Peyer's patch (tissue), 4 donors: ENCODE measurements at regions not wholly inside any gene's neighbourhood (a gene's known extent, or its start where the extent isn't known, plus 50 kb on each side); places are given as distances from the start of the nearest gene placed in this dataset.

Experiments
- CTCF ChIP-seq, 6 experiments: fragments of 450-650 bp in 4 of 6; fragments of 200-600 bp in 2 of 6; sonication (generic) in 1 of 6; IDR thresholded peaks; one replicate each; pipeline ENCODE4 v1.5.1; 2017 to 2019; ENCODE audit warnings: antibody characterized with exemption in 6 of 6, mild to moderate bottlenecking in 3 of 6, moderate library complexity in 1 of 6
- POLR2A ChIP-seq, 2 donors: fragments of 450-650 bp; IDR thresholded peaks; one replicate each; pipeline ENCODE4 v1.5.1; 2017; ENCODE audit warnings: antibody characterized with exemption in 2 of 2, mild to moderate bottlenecking in 2 of 2, moderate library complexity in 2 of 2

GRCh38 chr10:84706875-84707274 is 378.5 kb downstream of the CCSER2 start:
- TF ChIP-seq CTCF (IDR thresholded peaks at IDR 0.05) (no peak), POLR2A (IDR thresholded peaks at IDR 0.05) (no peak)
